ENCODE measurements at regions not wholly inside any gene's neighbourhood (a gene's known extent, or its start where the extent isn't known, plus 50 kb on each side); places are given as distances from the start of the nearest gene placed in this dataset.

- Histone ChIP-seq H3K4me1 (ENCODE audit: control insufficient read depth in 4 of 4, insufficient read depth in 4 of 4, low read length in 3 of 4) (no peaks in the 10 kb centered on the region), H3K9ac (ENCODE audit: low read depth in 1 of 2, low read length in 2 of 2) (no peak overlapping the region), H3K27ac (ENCODE audit: low read depth in 1 of 2, low read length in 2 of 2) (no peak overlapping the region), H3K4me3 (ENCODE audit: low read depth in 1 of 3, low read length in 3 of 3) (no peak overlapping the region), H3K36me3 (ENCODE audit: control insufficient read depth in 4 of 4, insufficient read depth in 3 of 4, low read depth in 1 of 4, low read length in 3 of 4) (no peaks in the 10 kb centered on the region), H3K9me3 (ENCODE audit: control insufficient read depth in 4 of 4, low read length in 3 of 4) (peaks cover 0 to 3% (median 0%) of the 10 kb centered on the region in 4 donors), H3K27me3 (ENCODE audit: control insufficient read depth in 4 of 4, insufficient read depth in 4 of 4, low read length in 3 of 4) (no peaks in the 10 kb centered on the region)
- DNase-seq (ENCODE audit: low spot score), result no peak
- 64% methylated on average over 2 of the region's 2 CpGs for WGBS
- TF ChIP-seq EGR1 (IDR thresholded peaks at IDR 0.05; ENCODE audit: low read depth in 2 of 2), result no peak
- TF ChIP-seq REST (IDR thresholded peaks at IDR 0.05), result no peak
- TF ChIP-seq GABPA (IDR thresholded peaks at IDR 0.05 in 1 of 2, conservative IDR thresholded peaks at IDR 0.05 in 1 of 2), result no peak
- TF ChIP-seq YY1 (IDR thresholded peaks at IDR 0.05), result no peak
- TF ChIP-seq SP1 (IDR thresholded peaks at IDR 0.05), result no peak
- no peak for TF ChIP-seq RXRA (IDR thresholded peaks at IDR 0.05)
- TF ChIP-seq, protein P1, sequence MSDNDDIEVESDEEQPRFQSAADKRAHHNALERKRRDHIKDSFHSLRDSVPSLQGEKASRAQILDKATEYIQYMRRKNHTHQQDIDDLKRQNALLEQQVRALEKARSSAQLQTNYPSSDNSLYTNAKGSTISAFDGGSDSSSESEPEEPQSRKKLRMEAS (IDR thresholded peaks at IDR 0.05), result no peak
- TF ChIP-seq FOXA1 (IDR thresholded peaks at IDR 0.05), result no peak
- TF ChIP-seq HNF4A (conservative IDR thresholded peaks at IDR 0.05), result no peak
- TF ChIP-seq JUND (IDR thresholded peaks at IDR 0.05), result no peak
- TF ChIP-seq ZBTB33 (IDR thresholded peaks at IDR 0.05), result no peak
- no peak for TF ChIP-seq NR2F2 (IDR thresholded peaks at IDR 0.05)
- no peak for TF ChIP-seq TAF1 (conservative IDR thresholded peaks at IDR 0.05)
These were observed 612.0 kb downstream of the FLRT2 start for GRCh38 chr14:86141966-86142365.

DNA sequence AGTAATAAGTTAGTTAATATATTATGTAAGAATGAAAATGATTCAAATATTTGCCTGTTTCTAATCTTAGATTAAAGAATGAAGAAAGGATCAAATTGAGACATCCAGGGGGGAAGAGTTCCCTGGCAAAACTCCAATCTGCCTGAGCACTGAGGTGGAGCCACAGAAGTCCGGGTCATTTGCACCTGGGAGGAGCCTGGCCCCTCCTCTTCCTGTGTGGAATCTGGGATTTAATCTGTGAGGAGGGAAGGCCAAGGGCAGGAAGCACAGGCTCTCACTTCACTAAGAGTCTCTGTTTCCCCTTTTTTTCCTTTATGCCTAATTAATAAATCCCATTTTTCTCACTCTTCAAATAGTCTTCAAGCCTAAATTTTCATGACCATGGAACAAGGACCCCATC lies 599.5 kb downstream of the FLRT2 start:
- H3K9me3 ChIP-seq (ENCODE audit: control insufficient read depth in 4 of 4, low read length in 3 of 4), result no peaks in the 10 kb centered on the region
- H3K4me3 ChIP-seq (ENCODE audit: low read depth in 1 of 3, low read length in 3 of 3), result no peak overlapping the region
- H3K4me1 ChIP-seq (ENCODE audit: control insufficient read depth in 4 of 4, insufficient read depth in 4 of 4, low read length in 3 of 4), result no peaks in the 10 kb centered on the region
- H3K9ac ChIP-seq (ENCODE audit: low read depth in 1 of 2, low read length in 2 of 2), result no peak overlapping the region
- H3K27me3 ChIP-seq (ENCODE audit: control insufficient read depth in 4 of 4, insufficient read depth in 4 of 4, low read length in 3 of 4), result no peaks in the 10 kb centered on the region
- no peak for DNase-seq (ENCODE audit: low spot score)
- TF ChIP-seq RAD21 (IDR thresholded peaks at IDR 0.05), result no peak
- TF ChIP-seq, protein P1 (IDR thresholded peaks at IDR 0.05), result no peak
- TF ChIP-seq HNF4A (conservative IDR thresholded peaks at IDR 0.05), result no peak
- no peak for TF ChIP-seq RXRA (IDR thresholded peaks at IDR 0.05)
- no peak for TF ChIP-seq NR2F2 (IDR thresholded peaks at IDR 0.05)
- TF ChIP-seq FOXA2 (IDR thresholded peaks at IDR 0.05), result no peak
- TF ChIP-seq, protein P2, sequence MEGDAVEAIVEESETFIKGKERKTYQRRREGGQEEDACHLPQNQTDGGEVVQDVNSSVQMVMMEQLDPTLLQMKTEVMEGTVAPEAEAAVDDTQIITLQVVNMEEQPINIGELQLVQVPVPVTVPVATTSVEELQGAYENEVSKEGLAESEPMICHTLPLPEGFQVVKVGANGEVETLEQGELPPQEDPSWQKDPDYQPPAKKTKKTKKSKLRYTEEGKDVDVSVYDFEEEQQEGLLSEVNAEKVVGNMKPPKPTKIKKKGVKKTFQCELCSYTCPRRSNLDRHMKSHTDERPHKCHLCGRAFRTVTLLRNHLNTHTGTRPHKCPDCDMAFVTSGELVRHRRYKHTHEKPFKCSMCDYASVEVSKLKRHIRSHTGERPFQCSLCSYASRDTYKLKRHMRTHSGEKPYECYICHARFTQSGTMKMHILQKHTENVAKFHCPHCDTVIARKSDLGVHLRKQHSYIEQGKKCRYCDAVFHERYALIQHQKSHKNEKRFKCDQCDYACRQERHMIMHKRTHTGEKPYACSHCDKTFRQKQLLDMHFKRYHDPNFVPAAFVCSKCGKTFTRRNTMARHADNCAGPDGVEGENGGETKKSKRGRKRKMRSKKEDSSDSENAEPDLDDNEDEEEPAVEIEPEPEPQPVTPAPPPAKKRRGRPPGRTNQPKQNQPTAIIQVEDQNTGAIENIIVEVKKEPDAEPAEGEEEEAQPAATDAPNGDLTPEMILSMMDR (IDR thresholded peaks at IDR 0.05; ENCODE audit: low read depth, low read length, missing input control), result no peak
- TF ChIP-seq, protein P3, sequence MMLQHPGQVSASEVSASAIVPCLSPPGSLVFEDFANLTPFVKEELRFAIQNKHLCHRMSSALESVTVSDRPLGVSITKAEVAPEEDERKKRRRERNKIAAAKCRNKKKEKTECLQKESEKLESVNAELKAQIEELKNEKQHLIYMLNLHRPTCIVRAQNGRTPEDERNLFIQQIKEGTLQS (IDR thresholded peaks at IDR 0.05), result no peak
- no peak for TF ChIP-seq JUND (IDR thresholded peaks at IDR 0.05)
- TF ChIP-seq SP1 (IDR thresholded peaks at IDR 0.05), result no peak
- no peak for TF ChIP-seq REST (IDR thresholded peaks at IDR 0.05)
- TF ChIP-seq YY1 (IDR thresholded peaks at IDR 0.05), result no peak
- TF ChIP-seq EGR1 (IDR thresholded peaks at IDR 0.05; ENCODE audit: low read depth in 2 of 2), result no peak
- TF ChIP-seq TAF1 (conservative IDR thresholded peaks at IDR 0.05), result no peak
- TF ChIP-seq ZBTB33 (IDR thresholded peaks at IDR 0.05), result no peak
- TF ChIP-seq HNF4G (IDR thresholded peaks at IDR 0.05), result no peak
- H3K27ac ChIP-seq (ENCODE audit: low read depth in 1 of 2, low read length in 2 of 2), result no peak overlapping the region
- WGBS, result 55% methylated on average over 1 of the region's 1 CpG
- H3K36me3 ChIP-seq (ENCODE audit: control insufficient read depth in 4 of 4, insufficient read depth in 3 of 4, low read depth in 1 of 4, low read length in 3 of 4), result no peaks in the 10 kb centered on the region
